ENCODE measurements at regions not wholly inside any gene's neighbourhood (a gene's known extent, or its start where the extent isn't known, plus 50 kb on each side); places are given as distances from the start of the nearest gene placed in this dataset.

DNA sequence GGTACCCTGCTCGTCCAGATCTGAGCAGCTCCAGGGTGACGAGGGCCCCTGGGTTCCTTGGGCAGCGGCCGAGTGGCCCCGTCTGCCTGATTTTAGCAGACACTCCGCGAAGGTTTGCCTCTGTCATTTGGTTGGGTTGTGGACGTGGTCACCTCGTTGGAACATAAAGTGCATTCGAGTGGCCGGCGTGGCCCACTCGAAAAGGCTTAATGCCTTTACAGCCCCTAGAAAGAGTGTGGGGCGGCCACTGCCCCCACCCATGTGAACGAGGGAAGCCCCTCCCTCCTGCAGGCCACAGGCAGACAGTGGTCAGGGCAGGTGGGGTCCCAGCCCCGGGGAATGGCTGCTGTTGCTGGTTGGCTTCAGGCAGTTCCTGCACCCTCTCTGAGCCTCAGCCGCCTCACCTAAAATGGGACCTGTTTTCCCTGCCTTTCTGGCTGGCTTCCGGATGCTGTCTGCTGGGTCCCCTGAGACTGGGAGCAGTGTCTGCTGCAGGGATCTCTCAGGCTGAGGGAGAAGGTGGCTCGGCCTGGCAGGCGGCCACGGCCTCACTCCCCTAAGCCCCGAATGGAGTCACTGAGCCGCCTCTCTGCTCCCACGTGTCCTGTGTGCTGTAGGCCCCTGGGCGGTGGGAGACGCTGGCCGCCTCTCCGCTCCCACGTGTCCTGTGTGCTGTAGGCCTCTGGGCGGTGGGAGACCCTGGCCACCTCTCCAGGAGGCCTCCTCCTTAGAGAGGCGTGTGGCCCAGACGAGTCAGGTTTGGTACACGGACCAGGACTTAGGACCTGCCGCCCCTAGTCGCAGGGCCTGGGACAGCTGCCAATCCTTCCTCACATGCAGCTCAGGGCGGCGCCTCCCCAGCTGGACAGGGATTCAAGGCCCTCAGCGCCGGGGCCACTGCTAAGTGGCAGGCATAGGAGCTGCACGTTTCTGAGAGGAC lies 233.0 kb downstream of the ERMARD start:
- H3K4me1 Mint-ChIP-seq: peaks cover 1 to 4% (median 3%) of the 10 kb centered on the region in 4 donors
- no peaks in the 10 kb centered on the region for H3K9me3 Mint-ChIP-seq
- no peaks in the 10 kb centered on the region for H3K27me3 Mint-ChIP-seq
- no peak overlapping the region for H3K4me3 Mint-ChIP-seq
- H3K36me3 Mint-ChIP-seq: no peaks in the 10 kb centered on the region
- H3K27ac Mint-ChIP-seq: no peak overlapping the region
- ATAC-seq (no peak), DNase-seq (peak in 1 of 10 donors; percentile 52)
- POLR2A ChIA-PET: no interaction called here

GRCh38 chr6:169983651-169984050 lies 232.2 kb downstream of the ERMARD start:
- H3K9me3 Mint-ChIP-seq: no peaks in the 10 kb centered on the region

GRCh38 chr6:169982461-169983386 lies 231.3 kb downstream of the ERMARD start:
- no peak overlapping the region for H3K27ac Mint-ChIP-seq
- no peaks in the 10 kb centered on the region for H3K4me1 Mint-ChIP-seq
- DNase-seq: no peak
- POLR2A ChIA-PET: no interaction called here
- H3K4me3 Mint-ChIP-seq: no peak overlapping the region
- H3K9me3 Mint-ChIP-seq: no peaks in the 10 kb centered on the region
- peaks cover 0 to 2% (median 0%) of the 10 kb centered on the region in 5 donors for H3K27me3 Mint-ChIP-seq
- no peaks in the 10 kb centered on the region for H3K36me3 Mint-ChIP-seq
- ATAC-seq: no peak

More at GRCh38 chr6:169983651-169984050, 232.2 kb downstream of the ERMARD start:
- Mint-ChIP-seq H3K27me3 (no peaks in the 10 kb centered on the region), H3K4me1 (no peaks in the 10 kb centered on the region), H3K36me3 (no peaks in the 10 kb centered on the region), H3K4me3 (no peak overlapping the region), H3K27ac (no peak overlapping the region)
- ATAC-seq (no peak), DNase-seq (peak in 1 of 10 donors; percentile 44)
- POLR2A ChIA-PET: no interaction called here

DNA sequence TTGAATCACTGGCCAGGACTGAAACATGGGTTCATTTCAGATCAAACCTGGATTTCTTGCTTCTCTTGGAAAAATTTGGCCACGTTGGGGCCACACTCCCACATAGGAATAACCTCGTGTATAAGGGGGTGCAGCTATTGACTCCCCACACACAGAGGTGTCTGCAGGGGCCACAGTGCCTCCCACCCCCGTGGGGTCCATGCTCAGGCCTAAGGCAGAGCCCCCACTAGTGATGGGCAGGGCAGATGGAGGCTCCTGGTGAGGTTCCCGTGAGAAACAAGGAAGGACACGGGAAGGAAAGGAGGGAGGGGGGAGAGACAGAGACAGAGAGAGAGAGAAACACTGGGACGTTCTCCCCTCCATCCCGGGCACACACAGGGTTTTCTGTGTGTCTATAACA lies 230.5 kb downstream of the ERMARD start:
- H3K27me3 Mint-ChIP-seq: peaks cover 0 to 9% (median under 1%) of the 10 kb centered on the region in 5 donors
- no peak for ATAC-seq

GRCh38 chr6:169981568-169981967 lies 230.1 kb downstream of the ERMARD start:
- Mint-ChIP-seq H3K27me3 (peaks cover 0 to 13% (median 3%) of the 10 kb centered on the region in 5 donors), H3K4me1 (peaks cover 0 to 4% (median 0%) of the 10 kb centered on the region in 4 donors), H3K36me3 (no peaks in the 10 kb centered on the region), H3K9me3 (no peaks in the 10 kb centered on the region), H3K27ac (no peak overlapping the region), H3K4me3 (no peak overlapping the region)
- ATAC-seq (no peak), DNase-seq (no peak)
- POLR2A ChIA-PET: no interaction called here

More for the DNA sequence above, 230.5 kb downstream of the ERMARD start:
- H3K27ac Mint-ChIP-seq: no peak overlapping the region
- POLR2A ChIA-PET: no interaction called here
- H3K36me3 Mint-ChIP-seq: no peaks in the 10 kb centered on the region
- H3K4me3 Mint-ChIP-seq: no peak overlapping the region
- DNase-seq: no peak
- peaks cover 0 to 2% (median 0%) of the 10 kb centered on the region in 4 donors for H3K4me1 Mint-ChIP-seq
- H3K9me3 Mint-ChIP-seq: no peaks in the 10 kb centered on the region

GRCh38 chr6:169980826-169981450 lies 229.5 kb downstream of the ERMARD start:
- H3K27ac Mint-ChIP-seq: no peak overlapping the region
- DNase-seq: no peak
- no peaks in the 10 kb centered on the region for H3K36me3 Mint-ChIP-seq

GRCh38 chr6:169979873-169980432 lies 228.5 kb downstream of the ERMARD start:
- Mint-ChIP-seq H3K4me1 (peaks cover 0 to 4% (median 0%) of the 10 kb centered on the region in 4 donors), H3K4me3 (no peak overlapping the region), H3K27me3 (peaks cover 0 to 15% (median 3%) of the 10 kb centered on the region in 5 donors), H3K27ac (no peak overlapping the region), H3K9me3 (no peaks in the 10 kb centered on the region), H3K36me3 (no peaks in the 10 kb centered on the region)
- POLR2A ChIA-PET: no interaction called here
- ATAC-seq: no peak
- DNase-seq: no peak

More at GRCh38 chr6:169980826-169981450, 229.5 kb downstream of the ERMARD start:
- ATAC-seq: no peak
- peaks cover 0 to 4% (median 0%) of the 10 kb centered on the region in 4 donors for H3K4me1 Mint-ChIP-seq
- peaks cover 0 to 15% (median 3%) of the 10 kb centered on the region in 5 donors for H3K27me3 Mint-ChIP-seq
- H3K4me3 Mint-ChIP-seq: no peak overlapping the region
- H3K9me3 Mint-ChIP-seq: no peaks in the 10 kb centered on the region
- POLR2A ChIA-PET: no interaction called here

DNA sequence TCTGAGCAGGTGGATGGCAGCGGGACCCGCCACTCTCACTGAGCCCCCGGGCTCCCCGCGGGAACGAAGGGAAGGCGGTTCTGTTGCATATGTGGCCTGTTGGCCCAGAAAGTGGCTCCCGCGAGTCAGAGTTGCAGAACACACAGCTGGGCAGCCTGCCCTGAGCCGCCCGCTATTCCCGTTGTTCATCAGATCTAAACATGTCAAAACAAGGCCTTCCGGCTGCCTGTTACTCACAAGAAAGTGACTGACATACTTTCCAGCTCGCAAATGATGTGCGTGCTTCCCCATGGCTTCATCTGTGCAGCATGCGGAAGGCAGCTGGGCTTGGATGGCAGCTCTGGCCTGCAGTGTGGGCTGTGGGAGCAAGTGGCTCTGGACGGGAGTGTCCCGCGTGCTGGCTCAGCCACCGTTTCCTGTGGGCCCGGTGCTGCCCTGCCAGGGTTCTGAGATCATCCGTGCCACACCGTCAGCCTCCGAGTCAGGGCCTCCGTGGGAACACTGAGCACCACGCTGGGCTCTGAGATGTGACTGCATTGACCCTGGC lies 227.3 kb downstream of the ERMARD start:
- no peak overlapping the region for H3K4me3 Mint-ChIP-seq
- H3K36me3 Mint-ChIP-seq: no peaks in the 10 kb centered on the region
- POLR2A ChIA-PET: no interaction called here
- ATAC-seq (no peak), DNase-seq (peak in 1 of 10 donors; percentile 45)
- H3K4me1 Mint-ChIP-seq: peaks cover 0 to 4% (median 0%) of the 10 kb centered on the region in 4 donors
- no peak overlapping the region for H3K27ac Mint-ChIP-seq
- H3K9me3 Mint-ChIP-seq: no peaks in the 10 kb centered on the region
- peaks cover 0 to 15% (median 3%) of the 10 kb centered on the region in 5 donors for H3K27me3 Mint-ChIP-seq

DNA sequence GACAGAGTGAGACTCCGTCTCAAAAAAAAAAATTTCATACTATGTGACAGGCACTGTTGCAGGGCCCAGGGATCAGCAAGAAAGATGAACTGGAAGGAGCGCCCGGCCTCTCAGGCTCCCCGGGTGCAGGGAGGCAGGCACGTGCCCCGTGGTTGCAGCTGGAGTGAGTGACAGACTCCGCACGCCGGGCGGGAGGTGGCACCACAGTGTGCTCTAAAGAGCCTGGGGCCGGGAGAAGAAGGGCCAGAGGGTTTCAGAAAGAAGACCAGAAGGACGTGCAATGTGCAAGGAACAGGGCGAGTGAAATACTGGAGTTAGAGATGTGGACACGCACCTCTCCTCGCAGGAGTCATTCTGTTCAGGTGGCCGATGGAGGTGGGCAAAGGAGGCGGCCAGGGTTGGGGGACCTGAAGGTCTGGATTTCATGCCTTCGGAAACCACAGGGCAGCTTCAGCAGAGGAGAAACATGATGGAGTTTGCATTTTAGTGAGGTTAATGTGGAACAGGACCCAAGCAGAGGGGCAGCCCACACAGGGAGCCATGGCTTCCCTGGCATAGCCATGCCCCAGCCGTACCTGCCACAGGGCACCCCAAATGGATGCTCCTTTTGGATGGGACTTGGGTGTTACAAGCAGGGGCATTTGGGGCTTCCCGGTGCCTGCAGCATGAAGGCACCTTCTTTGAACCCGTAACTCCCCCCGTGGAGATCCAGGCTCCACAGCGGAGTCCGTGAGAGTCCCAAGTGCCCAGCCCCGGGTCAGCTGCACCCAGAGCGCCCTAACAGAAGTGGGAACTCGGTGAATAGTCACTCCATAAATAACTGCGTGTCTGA lies 226.2 kb downstream of the ERMARD start:
- no peaks in the 10 kb centered on the region for H3K36me3 Mint-ChIP-seq
- H3K9me3 Mint-ChIP-seq: peaks cover 0 to under 1% (median 0%) of the 10 kb centered on the region in 9 donors
- H3K4me3 Mint-ChIP-seq: no peak overlapping the region
- POLR2A ChIA-PET: no interaction called here
- peaks cover 0 to 4% (median 0%) of the 10 kb centered on the region in 4 donors for H3K4me1 Mint-ChIP-seq
- no peak for ATAC-seq
- H3K27ac Mint-ChIP-seq: peak overlapping the region in 1 of 10 donors; percentile 18
- DNase-seq: peak in 1 of 10 donors; percentile 23
- H3K27me3 Mint-ChIP-seq: peaks cover 0 to 15% (median 3%) of the 10 kb centered on the region in 5 donors

DNA sequence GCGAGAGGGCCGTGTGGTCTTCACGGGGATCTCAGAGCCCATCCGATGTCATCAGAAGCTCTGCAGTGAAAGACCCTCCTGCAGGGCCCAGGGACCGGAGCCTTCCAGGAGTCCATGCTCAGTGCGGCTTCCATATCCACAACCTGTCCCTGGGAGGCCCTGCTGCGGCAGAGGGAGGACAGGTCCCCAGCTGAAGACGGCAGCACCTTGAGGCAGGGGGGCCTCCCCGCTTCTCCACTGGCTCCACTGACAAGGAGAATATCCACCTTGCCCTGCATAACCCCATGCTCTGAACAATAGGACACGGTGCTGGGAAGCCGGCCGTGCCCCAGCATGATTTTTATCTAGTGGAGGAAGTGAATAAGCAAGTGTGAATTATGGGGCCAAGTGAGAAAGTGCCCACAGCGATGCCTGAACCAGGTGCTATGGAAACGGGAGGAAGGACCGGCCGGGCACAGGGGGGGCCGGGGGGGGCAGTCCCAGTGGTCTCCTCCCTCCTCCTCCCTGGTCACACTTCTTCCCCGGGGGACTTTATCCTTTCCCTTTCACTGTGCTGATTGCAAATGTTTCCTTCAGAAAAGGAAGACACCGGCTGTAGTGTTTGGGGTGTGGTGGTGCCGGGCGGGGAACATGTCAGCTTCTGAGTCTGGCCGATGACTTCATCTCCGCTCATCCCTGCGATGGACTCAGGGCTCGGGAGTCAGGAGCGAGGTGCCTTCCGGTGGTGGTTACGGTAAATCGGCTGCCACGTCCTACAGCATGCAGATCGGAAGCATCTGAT lies 225.1 kb downstream of the ERMARD start:
- DNase-seq (peak in 1 of 10 donors; percentile 52), ATAC-seq (no peak)
- peaks cover 0 to 4% (median 0%) of the 10 kb centered on the region in 4 donors for H3K4me1 Mint-ChIP-seq
- POLR2A ChIA-PET: no interaction called here
- no peak overlapping the region for H3K4me3 Mint-ChIP-seq
- H3K27ac Mint-ChIP-seq: no peak overlapping the region
- H3K9me3 Mint-ChIP-seq: peaks cover 0 to 2% (median 0%) of the 10 kb centered on the region in 9 donors
- no peaks in the 10 kb centered on the region for H3K36me3 Mint-ChIP-seq
- peaks cover 0 to 15% (median 3%) of the 10 kb centered on the region in 5 donors for H3K27me3 Mint-ChIP-seq

GRCh38 chr6:169975701-169976100 lies 224.3 kb downstream of the ERMARD start:
- Mint-ChIP-seq H3K9me3 (peaks cover 0 to 2% (median 0%) of the 10 kb centered on the region in 9 donors), H3K27ac (no peak overlapping the region), H3K36me3 (no peaks in the 10 kb centered on the region), H3K27me3 (peaks cover 0 to 15% (median 3%) of the 10 kb centered on the region in 5 donors), H3K4me1 (peaks cover 0 to 4% (median 0%) of the 10 kb centered on the region in 4 donors), H3K4me3 (no peak overlapping the region)
- POLR2A ChIA-PET: no interaction called here
- ATAC-seq: no peak
- DNase-seq: peak in 1 of 10 donors; percentile 43

Measured in naive thymus-derived CD8-positive, alpha-beta T cell (primary cell).